Osteoblast (primary cell): ENCODE measurements at regions not wholly inside any gene's neighbourhood (a gene's known extent, or its start where the extent isn't known, plus 50 kb on each side); places are given as distances from the start of the nearest gene placed in this dataset.

Source experiments
- DNase-seq: peaks from one replicate; pipeline ENCODE4 v3.0.0; 2011; ENCODE audit warnings: low spot score, mixed read lengths; ENCODE audit not compliant: insufficient read length; ENCODE audit errors: missing footprints
- H2AFZ ChIP-seq: 2 replicates; pipeline ENCODE4 v1.6.0; 2011; ENCODE audit warnings: mild to moderate bottlenecking, low read length
- H3K27ac ChIP-seq: 2 replicates; pipeline ENCODE4 v1.5.1; 2011; ENCODE audit warnings: mild to moderate bottlenecking, low read depth, low read length, moderate library complexity
- H3K27me3 ChIP-seq: 2 replicates; pipeline ENCODE4 v1.6.0; 2012; ENCODE audit warnings: mild to moderate bottlenecking, control low read depth, inconsistent platforms, low read length, moderate library complexity; ENCODE audit not compliant: insufficient read depth
- H3K36me3 ChIP-seq: 2 replicates; pipeline ENCODE4 v1.5.1; 2011; ENCODE audit warnings: mild to moderate bottlenecking, low read length, control low read depth, moderate library complexity; ENCODE audit not compliant: insufficient read depth
- H3K4me1 ChIP-seq: 2 replicates; pipeline ENCODE4 v1.5.1; 2011; ENCODE audit warnings: mild to moderate bottlenecking, low read length, control low read depth, moderate library complexity; ENCODE audit not compliant: insufficient read depth
- H3K4me2 ChIP-seq: 2 replicates; pipeline ENCODE4 v1.6.0; 2011; ENCODE audit warnings: mild to moderate bottlenecking, low read length; ENCODE audit not compliant: insufficient read depth
- H3K4me3 ChIP-seq: fragments of 200-600 bp; sonication (generic); 3 replicates; pipeline ENCODE4 v1.5.1; 2012; ENCODE audit warnings: mild to moderate bottlenecking, low read length, inconsistent platforms; ENCODE audit not compliant: insufficient read depth
- H3K79me2 ChIP-seq: 2 replicates; pipeline ENCODE4 v1.6.0; 2012; ENCODE audit warnings: mild to moderate bottlenecking, low read length, control low read depth, inconsistent platforms; ENCODE audit not compliant: insufficient read depth
- H3K9me3 ChIP-seq: 2 replicates; pipeline ENCODE4 v1.5.1; 2011; ENCODE audit warnings: low read depth, low read length, control low read depth
- H4K20me1 ChIP-seq: 2 replicates; pipeline ENCODE4 v1.6.0; 2012; ENCODE audit warnings: mild to moderate bottlenecking, low read length, control low read depth; ENCODE audit not compliant: insufficient read depth
- CTCF ChIP-seq: IDR thresholded peaks from 2 replicates; pipeline ENCODE4 v1.5.1; 2011; ENCODE audit warnings: mild to moderate bottlenecking, low read depth, low read length, moderate library complexity; ENCODE audit errors: extremely low read depth

- no peaks in the 10 kb centered on the region for H3K27me3 ChIP-seq
- no peak overlapping the region for H3K4me3 ChIP-seq
- no peak overlapping the region for H3K4me2 ChIP-seq
- no peaks in the 10 kb centered on the region for H3K36me3 ChIP-seq
- no peaks in the 10 kb centered on the region for H3K9me3 ChIP-seq
- H3K27ac ChIP-seq: no peak overlapping the region
- no peaks in the 10 kb centered on the region for H4K20me1 ChIP-seq
- H3K4me1 ChIP-seq: no peaks in the 10 kb centered on the region
- DNase-seq: no peak
- TF ChIP-seq CTCF: no peak
- no peaks in the 10 kb centered on the region for H3K79me2 ChIP-seq
- H2AFZ ChIP-seq: no peak overlapping the region
Measured at GRCh38 chr10:130986846-130987245, 324.7 kb downstream of the TCERG1L start.

- H3K4me2 ChIP-seq: no peak overlapping the region
- no peaks in the 10 kb centered on the region for H3K9me3 ChIP-seq
- no peaks in the 10 kb centered on the region for H3K79me2 ChIP-seq
- no peak overlapping the region for H2AFZ ChIP-seq
- H3K36me3 ChIP-seq: no peaks in the 10 kb centered on the region
- no peak overlapping the region for H3K4me3 ChIP-seq
- no peak for DNase-seq
- no peak for TF ChIP-seq CTCF
- no peaks in the 10 kb centered on the region for H3K27me3 ChIP-seq
- H3K27ac ChIP-seq: no peak overlapping the region
- no peaks in the 10 kb centered on the region for H3K4me1 ChIP-seq
- no peaks in the 10 kb centered on the region for H4K20me1 ChIP-seq
Measured at GRCh38 chr10:130987401-130987800, 324.1 kb downstream of the TCERG1L start.

- TF ChIP-seq CTCF: no peak
- Histone ChIP-seq H2AFZ (no peak overlapping the region), H3K9me3 (no peaks in the 10 kb centered on the region), H3K4me3 (no peak overlapping the region), H3K27me3 (no peaks in the 10 kb centered on the region), H3K79me2 (no peaks in the 10 kb centered on the region), H3K4me1 (no peaks in the 10 kb centered on the region), H3K36me3 (no peaks in the 10 kb centered on the region), H3K4me2 (no peak overlapping the region), H3K27ac (no peak overlapping the region), H4K20me1 (no peaks in the 10 kb centered on the region)
- no peak for DNase-seq
Measured at GRCh38 chr10:130989670-130990232, 321.8 kb downstream of the TCERG1L start.

- Histone ChIP-seq H3K36me3 (no peaks in the 10 kb centered on the region), H3K79me2 (no peaks in the 10 kb centered on the region), H3K27ac (no peak overlapping the region), H3K4me1 (no peaks in the 10 kb centered on the region), H2AFZ (no peak overlapping the region), H3K4me2 (no peak overlapping the region), H3K9me3 (no peaks in the 10 kb centered on the region), H4K20me1 (no peaks in the 10 kb centered on the region), H3K27me3 (no peaks in the 10 kb centered on the region), H3K4me3 (no peak overlapping the region)
- DNase-seq: no peak
- TF ChIP-seq CTCF: no peak
Measured at GRCh38 chr10:130990486-130990885, 321.0 kb downstream of the TCERG1L start.
